Right atrium auricular region (tissue), 2 donors: ENCODE measurements at regions not wholly inside any gene's neighbourhood (a gene's known extent, or its start where the extent isn't known, plus 50 kb on each side); places are given as distances from the start of the nearest gene placed in this dataset.

Experiments used
- DNase-seq: peaks from one replicate; pipeline ENCODE4 v3.0.0-alpha.2; 2019; ENCODE audit warnings: low spot score
- H3K27ac ChIP-seq, 2 donors: fragments of 200-600 bp; sonication (generic); 1 replicate in 1 of 2; 2 replicates in 1 of 2; pipeline ENCODE4 v1.5.1; 2016 to 2019
- H3K27me3 ChIP-seq, 2 donors: fragments of 200-600 bp; sonication (generic); one replicate each; pipeline versions ENCODE4 v1.5.1 to v1.6.0; 2017 to 2019
- H3K36me3 ChIP-seq: fragments of 200-600 bp; sonication (generic); one replicate; pipeline ENCODE4 v1.5.1; 2016
- H3K4me1 ChIP-seq, 2 donors: fragments of 200-600 bp; sonication (generic); one replicate each; pipeline versions ENCODE4 v1.5.1 to v1.6.0; 2017 to 2019
- H3K4me3 ChIP-seq, 2 donors: fragments of 200-600 bp; sonication (generic); 1 replicate in 1 of 2; 2 replicates in 1 of 2; pipeline ENCODE4 v1.5.1; 2017 to 2019; ENCODE audit warnings: mild to moderate bottlenecking in 1 of 2, moderate library complexity in 1 of 2
- H3K9me3 ChIP-seq, 2 donors: fragments of 200-600 bp; sonication (generic); one replicate each; pipeline ENCODE4 v1.5.1; 2019
- TF ChIP-seq, protein P1 (sequence below), 2 donors: fragments of 200-600 bp; sonication (generic); IDR thresholded peaks; one replicate each; pipeline ENCODE4 v1.5.1; 2019; ENCODE audit warnings: antibody characterized with exemption in 2 of 2

DNA sequence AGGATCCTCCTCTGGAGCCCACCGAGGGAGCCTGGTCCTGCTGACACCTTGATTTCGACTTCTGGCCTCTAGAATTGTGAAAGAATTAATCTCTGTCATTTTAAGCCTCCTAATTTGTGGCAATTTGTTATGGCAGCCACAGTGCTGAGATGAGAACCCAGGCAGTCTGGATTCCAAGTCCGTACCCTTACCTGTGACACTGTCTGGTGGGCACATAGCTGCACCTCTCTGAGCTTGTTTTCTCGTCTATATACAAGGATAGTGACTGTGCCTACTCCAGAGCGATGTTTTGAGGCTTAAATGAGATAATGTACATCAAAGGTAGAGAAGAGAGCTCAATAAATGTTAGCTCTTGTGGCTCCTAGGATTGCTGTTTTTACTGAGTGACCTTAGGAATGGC is 128.4 kb upstream of the MPHOSPH6 start:
- H3K9me3 ChIP-seq = no peaks in the 10 kb centered on the region
- peaks cover 0 to 7% of the 10 kb centered on the region in 2 donors for H3K4me1 ChIP-seq
- no peak overlapping the region for H3K27ac ChIP-seq
- H3K4me3 ChIP-seq = no peak overlapping the region
- DNase-seq = no peak
- TF ChIP-seq, protein P1, sequence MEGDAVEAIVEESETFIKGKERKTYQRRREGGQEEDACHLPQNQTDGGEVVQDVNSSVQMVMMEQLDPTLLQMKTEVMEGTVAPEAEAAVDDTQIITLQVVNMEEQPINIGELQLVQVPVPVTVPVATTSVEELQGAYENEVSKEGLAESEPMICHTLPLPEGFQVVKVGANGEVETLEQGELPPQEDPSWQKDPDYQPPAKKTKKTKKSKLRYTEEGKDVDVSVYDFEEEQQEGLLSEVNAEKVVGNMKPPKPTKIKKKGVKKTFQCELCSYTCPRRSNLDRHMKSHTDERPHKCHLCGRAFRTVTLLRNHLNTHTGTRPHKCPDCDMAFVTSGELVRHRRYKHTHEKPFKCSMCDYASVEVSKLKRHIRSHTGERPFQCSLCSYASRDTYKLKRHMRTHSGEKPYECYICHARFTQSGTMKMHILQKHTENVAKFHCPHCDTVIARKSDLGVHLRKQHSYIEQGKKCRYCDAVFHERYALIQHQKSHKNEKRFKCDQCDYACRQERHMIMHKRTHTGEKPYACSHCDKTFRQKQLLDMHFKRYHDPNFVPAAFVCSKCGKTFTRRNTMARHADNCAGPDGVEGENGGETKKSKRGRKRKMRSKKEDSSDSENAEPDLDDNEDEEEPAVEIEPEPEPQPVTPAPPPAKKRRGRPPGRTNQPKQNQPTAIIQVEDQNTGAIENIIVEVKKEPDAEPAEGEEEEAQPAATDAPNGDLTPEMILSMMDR (IDR thresholded peaks at IDR 0.05) = no peak
- H3K36me3 ChIP-seq = no peaks in the 10 kb centered on the region
- no peaks in the 10 kb centered on the region for H3K27me3 ChIP-seq

DNA sequence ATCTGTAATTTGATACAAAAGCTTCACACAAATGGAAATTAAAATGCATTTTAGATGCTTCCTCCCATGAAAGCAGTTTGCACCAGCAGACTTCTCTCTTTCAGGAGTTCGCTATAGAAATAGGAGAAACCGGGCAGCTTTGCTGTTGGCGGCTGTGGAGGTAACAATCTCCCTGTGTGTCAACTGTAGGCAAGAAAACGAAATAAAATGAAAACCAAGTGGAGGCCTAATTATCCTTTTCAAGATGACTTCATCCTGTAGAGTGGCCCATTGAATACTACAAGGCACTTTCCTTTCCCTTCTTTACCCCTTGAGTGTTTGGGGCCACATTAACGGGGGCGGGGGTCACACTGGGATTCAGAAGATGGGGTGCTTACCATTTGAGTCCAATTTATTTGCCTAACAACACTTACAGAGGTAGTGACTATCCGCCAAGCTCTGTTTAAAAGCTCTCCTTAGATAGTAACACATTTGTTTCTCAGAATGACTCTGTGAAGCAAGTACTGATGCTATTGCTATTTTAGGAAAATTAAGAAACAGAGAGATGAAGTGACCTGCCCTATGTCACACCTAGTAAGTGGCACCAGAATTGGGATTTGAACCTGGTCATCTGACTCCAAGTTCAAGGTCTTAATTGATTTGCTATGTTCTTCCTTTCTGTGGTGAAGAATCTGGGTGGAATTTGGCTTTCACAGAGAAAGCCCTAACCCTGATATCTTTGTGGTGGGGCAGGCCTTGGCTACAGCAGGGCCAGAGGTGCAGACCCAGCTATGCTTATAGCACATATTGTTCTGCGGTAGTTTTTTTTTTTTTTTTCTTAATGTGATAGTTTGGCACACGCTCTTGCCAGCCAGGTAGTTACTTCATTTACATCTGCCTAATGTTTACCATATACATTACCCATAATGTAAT is 125.5 kb upstream of the MPHOSPH6 start:
- no peak for DNase-seq
- Histone ChIP-seq H3K27ac (peak overlapping the region in 1 of 2 donors; percentile 22), H3K4me1 (no peaks in the 10 kb centered on the region), H3K27me3 (no peaks in the 10 kb centered on the region), H3K36me3 (no peaks in the 10 kb centered on the region), H3K9me3 (no peaks in the 10 kb centered on the region), H3K4me3 (no peak overlapping the region)
- TF ChIP-seq, protein P1 (IDR thresholded peaks at IDR 0.05) = no peak

DNA sequence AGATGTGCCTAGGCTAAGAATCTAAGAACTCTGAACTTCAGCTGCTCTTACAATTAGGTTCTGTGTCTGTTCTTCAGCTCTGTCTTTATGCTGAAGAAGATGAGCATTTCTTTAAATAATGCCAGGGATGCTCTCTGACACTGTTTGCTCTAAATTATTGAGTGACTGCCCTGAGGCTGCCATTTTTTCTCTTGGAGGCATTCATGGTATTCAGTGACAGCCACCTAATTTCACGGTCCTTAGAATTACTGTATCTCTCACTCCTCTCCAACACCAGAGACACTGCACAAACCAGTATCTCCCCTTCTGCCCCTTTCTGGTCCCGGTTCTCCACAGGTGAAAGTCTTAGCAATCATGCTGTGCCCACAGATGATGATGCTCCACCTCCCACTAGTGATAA is 123.6 kb upstream of the MPHOSPH6 start:
- no peaks in the 10 kb centered on the region for H3K36me3 ChIP-seq
- H3K4me3 ChIP-seq = no peak overlapping the region
- no peak for DNase-seq
- no peaks in the 10 kb centered on the region for H3K27me3 ChIP-seq
- TF ChIP-seq, protein P1 (IDR thresholded peaks at IDR 0.05) = no peak
- no peaks in the 10 kb centered on the region for H3K4me1 ChIP-seq
- no peaks in the 10 kb centered on the region for H3K9me3 ChIP-seq
- H3K27ac ChIP-seq = no peak overlapping the region

DNA sequence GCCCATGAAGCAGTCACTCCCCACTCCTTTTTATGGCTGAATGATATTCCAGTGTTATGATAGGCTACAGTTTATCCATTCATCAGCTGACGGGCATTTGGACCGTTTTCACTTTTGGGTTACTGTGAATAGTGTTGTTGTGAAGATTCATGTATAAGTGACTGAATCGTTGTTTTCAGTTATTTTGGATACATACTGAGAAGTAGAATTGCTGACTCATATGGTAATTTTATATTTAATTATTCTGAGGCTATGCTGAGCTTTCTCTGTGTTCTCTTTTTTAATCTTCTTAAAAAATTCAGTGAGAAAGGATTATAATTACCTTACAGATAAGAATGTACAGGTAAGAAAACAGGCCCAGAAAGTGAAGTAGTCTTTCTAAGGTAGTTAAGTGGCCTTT is 117.9 kb upstream of the MPHOSPH6 start:
- DNase-seq = no peak
- no peaks in the 10 kb centered on the region for H3K9me3 ChIP-seq
- H3K4me1 ChIP-seq = no peaks in the 10 kb centered on the region
- H3K27ac ChIP-seq = no peak overlapping the region
- TF ChIP-seq, protein P1 (IDR thresholded peaks at IDR 0.05) = no peak
- no peaks in the 10 kb centered on the region for H3K27me3 ChIP-seq
- no peak overlapping the region for H3K4me3 ChIP-seq
- H3K36me3 ChIP-seq = no peaks in the 10 kb centered on the region

DNA sequence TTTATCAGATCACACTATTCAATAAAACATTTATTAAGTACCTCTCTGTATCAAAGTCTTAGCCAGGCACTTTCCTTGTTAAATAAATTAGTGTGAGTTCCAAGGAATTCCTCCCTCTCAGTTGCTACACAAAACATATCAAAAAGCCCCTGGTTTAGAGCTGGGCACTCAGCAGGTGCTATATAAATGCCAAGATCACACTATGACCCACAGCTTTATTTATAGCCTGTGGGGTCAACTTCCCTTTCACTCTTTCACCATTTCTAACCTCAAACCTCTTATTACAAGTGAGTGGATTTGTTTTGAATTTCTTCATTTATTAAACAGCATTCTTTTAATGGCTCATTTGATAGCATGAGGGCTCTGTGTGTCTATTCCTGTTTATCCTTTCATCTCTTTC is 112.6 kb upstream of the MPHOSPH6 start:
- no peak overlapping the region for H3K4me3 ChIP-seq
- no peak for DNase-seq
- H3K27me3 ChIP-seq = no peaks in the 10 kb centered on the region
- H3K9me3 ChIP-seq = no peaks in the 10 kb centered on the region
- TF ChIP-seq, protein P1 (IDR thresholded peaks at IDR 0.05) = no peak
- peak overlapping the region in 1 of 2 donors; percentile 79 for H3K27ac ChIP-seq
- peaks cover 0 to 15% of the 10 kb centered on the region in 2 donors for H3K4me1 ChIP-seq
- H3K36me3 ChIP-seq = no peaks in the 10 kb centered on the region
